HK-2 (cell line): ENCODE measurements at regions not wholly inside any gene's neighbourhood (a gene's known extent, or its start where the extent isn't known, plus 50 kb on each side); places are given as distances from the start of the nearest gene placed in this dataset.

Source experiments
- DNase-seq: peaks from one replicate; pipeline ENCODE4 v3.0.0-alpha.2; 2018; ENCODE audit not compliant: unreplicated experiment

GRCh38 chr13:70662231-70662940 lies 554.1 kb upstream of the KLHL1 start:
- DNase-seq, result no peak

DNA sequence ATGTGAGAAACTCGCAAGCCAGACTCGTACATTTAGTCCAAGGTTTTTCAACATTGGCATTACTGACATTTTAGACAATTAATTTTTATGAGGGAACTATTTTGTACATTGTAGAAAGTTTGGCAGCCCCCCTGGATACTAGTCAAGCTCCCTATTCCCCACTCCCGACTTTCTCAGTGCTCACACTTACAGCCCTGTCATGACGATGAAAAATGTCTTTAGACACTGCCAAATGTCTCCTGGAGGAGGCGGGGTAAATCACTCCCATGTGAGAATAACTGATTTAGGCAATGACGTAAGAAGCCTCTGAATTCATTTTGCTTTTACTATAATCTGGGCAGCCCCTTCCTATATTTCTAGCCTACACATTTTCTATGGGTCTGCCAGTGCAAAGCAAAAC lies 535.8 kb upstream of the KLHL1 start:
- DNase-seq, result no peak

- no peak for DNase-seq
These were observed 526.6 kb upstream of the KLHL1 start for GRCh38 chr13:70634893-70635292.

- DNase-seq, result no peak
These were observed 522.0 kb upstream of the KLHL1 start for GRCh38 chr13:70630247-70630646.

GRCh38 chr13:70623239-70623638 lies 515.0 kb upstream of the KLHL1 start:
- DNase-seq, result no peak

DNA sequence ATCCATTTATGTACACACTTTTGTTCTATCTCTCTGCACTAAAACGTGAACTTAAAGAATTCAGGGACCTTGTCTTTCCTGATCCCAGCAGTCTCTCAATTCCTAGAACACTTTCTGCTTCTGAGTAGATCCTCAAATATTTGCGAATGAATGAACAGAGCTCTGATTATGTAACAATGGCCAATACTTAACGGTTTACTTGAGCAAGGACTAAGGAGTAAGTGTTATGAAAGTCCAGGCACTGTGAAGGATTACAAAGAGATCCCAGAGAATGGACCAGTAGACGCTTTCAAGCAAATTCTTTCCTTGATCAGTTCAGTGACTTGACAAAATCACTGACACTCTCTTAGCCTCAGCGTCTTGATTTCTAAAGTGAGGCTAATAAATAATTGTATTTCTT lies 514.5 kb upstream of the KLHL1 start:
- no peak for DNase-seq

- DNase-seq, result no peak
These were observed 511.7 kb upstream of the KLHL1 start for GRCh38 chr13:70619936-70620335.

DNA sequence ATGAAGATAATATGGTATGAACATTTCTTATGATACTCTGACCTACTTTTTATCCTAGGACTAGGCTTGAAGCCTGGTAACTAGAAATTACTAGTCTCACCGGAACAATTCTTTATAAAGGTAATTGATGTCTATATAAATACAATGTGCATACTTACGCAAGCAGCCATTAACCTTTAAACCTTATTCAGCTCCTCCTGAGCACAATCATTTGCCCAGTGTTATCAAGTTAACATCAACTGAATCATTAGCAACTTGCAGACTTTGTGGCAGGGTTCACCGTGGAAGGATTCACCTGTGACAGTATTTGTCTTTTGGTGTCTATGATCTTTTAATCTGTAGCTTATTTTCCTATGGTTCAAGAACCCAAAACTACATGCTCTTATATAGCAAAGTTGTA lies 508.6 kb upstream of the KLHL1 start:
- DNase-seq, result no peak

DNA sequence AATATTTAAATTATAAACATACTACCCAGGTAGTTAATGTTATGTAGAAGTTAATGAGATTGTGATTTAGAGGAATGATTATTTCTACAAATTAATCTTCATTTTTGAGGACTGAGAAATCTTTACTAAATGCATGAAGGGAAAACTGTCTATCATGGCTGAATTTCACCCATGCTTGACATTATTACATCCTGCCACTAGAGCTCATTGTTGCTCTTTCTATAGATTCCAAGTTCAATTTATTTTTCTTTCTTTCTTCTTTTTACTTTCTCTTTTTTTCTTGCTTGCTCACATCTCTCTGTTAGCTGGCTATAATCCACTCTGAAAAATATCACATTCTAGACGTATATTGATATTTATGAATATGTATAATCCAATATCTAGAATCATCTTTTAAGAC lies 505.0 kb upstream of the KLHL1 start:
- DNase-seq, result no peak

DNA sequence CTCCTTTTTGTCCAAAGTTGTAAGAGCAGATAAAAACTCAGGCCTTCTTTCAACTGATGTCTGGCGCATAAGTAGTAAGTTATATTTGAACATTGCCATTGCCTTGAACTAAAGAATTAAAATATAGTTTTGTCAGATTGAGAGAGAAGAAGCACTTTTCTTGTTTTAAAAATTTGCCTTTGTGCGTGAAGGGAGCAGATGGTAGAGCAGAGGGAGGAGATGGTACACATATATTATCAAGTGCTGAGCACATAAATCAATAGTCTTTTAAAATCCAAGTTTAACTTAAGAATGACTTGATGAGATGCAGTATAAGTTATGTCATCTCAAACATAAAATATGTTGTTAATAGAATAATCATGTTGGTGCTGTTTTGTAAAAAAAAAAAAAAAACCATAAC lies 504.6 kb upstream of the KLHL1 start:
- no peak for DNase-seq

DNA sequence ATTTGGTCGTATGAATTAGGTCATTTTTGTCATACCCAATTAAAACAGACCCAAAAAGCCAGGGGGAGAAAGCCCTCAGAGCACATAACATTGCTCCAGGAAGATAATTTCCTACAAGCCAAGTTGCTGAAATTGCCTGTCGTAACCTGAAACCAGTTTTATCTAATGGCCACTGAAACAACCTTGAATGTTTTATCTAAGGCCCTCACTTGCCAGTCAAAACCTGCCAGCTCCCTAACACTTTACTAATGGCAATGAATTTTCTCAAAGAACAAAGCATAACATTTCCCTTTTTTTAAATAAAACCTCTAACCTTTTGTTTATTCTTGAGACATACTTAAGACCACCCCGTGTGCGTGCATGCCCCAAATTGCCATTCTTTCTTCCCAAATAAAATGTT lies 496.2 kb upstream of the KLHL1 start:
- DNase-seq, result no peak

DNA sequence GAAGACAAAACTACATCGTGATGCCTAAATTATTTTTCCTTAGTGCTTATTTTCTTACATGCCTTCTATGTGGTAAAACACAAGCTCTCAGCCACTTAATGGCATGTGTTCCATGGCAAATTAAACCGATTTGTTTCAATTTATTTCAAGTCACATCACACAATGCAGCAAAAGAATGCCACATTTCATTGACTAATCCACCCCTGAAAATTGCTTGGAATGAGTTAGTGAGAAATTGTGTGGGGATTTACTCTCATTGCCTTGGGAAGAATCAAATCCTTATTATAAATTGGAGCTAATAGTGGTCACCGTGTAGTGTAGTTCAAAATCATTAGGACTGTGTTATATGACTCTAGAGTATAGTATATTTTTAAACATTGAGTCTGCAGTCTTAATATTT lies 485.5 kb upstream of the KLHL1 start:
- no peak for DNase-seq

GRCh38 chr13:70585109-70585508 lies 476.9 kb upstream of the KLHL1 start:
- no peak for DNase-seq

- no peak for DNase-seq
These were observed 472.6 kb upstream of the KLHL1 start for GRCh38 chr13:70580825-70581224.

DNA sequence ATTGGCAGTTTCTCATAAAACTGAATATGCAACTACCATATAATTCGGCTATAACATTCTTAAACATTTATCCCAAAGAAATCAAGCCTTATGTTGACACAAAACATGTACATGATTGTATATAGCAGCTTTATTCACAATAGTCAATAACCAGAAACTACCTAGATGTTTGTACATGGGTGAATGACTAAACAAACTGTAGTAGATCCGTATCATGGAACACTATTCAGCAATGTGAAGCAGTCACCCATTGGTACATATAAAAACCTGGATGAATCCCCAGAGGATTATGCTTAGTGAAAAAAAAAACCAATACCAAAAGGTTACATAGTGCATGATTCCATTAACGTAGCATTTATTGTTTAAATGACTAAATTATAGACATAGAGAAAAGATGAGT lies 471.7 kb upstream of the KLHL1 start:
- no peak for DNase-seq

DNA sequence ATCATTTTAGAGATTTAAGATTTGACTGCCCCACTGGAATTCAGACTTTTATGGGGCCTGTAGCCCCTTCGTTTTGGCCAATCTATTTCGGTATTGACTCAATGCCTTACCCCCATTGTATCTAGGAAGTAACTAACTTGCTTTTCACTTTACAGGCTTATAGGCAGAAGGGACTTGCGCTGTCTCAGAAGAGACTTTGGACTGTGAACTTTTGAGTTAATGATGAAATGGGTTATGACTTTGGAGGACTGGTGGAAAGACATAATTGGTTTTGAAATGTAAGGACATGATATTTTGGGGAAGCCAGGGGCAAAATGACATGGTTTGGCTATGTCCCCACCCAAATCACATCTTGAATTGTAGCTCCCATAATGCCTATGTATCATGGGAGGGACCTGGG lies 463.0 kb upstream of the KLHL1 start:
- DNase-seq, result no peak

GRCh38 chr13:70568571-70568970 lies 460.3 kb upstream of the KLHL1 start:
- no peak for DNase-seq

GRCh38 chr13:70544706-70545105 lies 436.5 kb upstream of the KLHL1 start:
- no peak for DNase-seq

DNA sequence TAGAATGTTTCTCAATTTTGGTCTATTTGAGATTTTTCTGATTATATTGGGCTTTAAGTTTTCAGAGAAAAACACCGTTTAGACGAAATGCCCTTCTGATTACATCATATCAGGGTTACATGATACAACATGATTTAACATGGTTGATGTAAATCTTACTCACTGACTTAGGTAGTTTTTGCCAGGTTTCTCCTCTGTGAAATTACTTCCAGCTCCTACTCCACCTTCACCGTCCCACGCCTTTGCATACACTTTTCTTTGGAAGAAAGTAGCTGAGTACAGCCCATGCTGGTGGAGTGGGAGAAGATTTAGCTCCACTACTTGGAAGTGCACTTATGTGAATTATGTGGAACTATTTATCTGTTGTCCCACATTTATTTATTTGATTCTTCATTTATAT lies 433.2 kb upstream of the KLHL1 start:
- DNase-seq, result no peak

DNA sequence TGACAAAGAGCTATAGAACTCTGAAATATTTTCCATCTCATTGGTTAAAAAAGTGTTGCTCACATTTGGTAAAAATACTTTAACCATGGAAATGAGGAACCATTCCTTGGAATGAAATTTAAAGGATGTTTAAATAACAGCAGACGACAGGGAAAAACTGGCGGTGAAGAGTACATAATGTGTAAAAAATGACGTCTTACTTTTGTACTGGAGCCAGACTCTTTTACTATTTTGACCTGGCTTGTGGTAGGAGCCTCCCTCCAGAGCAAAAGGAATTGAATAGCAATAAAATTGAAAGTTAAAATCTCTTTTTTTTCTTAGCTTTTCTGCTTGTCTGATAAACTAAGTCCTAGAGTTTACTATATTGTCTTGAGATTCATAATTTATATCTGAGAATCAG lies 426.2 kb upstream of the KLHL1 start:
- DNase-seq, result no peak

GRCh38 chr13:70529652-70530051 lies 421.4 kb upstream of the KLHL1 start:
- no peak for DNase-seq

- DNase-seq, result no peak
These were observed 419.3 kb upstream of the KLHL1 start for GRCh38 chr13:70527599-70527998.

DNA sequence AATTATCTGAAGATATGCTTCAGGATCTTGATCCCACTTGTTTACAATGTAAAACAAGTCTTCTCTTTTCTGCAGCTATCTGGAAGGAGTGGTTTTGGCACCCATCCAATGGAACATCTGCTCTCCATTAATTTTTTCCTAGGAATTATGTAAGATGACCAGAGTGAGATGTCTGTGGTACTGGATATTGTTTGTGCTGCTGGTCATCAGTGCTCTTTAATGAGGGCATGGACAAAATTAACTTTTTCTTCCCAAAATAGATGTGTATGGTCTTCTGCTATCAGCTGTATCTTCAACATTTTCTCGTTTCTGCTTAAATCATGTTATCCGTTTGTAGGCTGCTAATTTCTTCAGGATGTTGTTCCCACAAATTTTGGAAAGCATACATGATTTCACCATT lies 415.4 kb upstream of the KLHL1 start:
- no peak for DNase-seq

DNA sequence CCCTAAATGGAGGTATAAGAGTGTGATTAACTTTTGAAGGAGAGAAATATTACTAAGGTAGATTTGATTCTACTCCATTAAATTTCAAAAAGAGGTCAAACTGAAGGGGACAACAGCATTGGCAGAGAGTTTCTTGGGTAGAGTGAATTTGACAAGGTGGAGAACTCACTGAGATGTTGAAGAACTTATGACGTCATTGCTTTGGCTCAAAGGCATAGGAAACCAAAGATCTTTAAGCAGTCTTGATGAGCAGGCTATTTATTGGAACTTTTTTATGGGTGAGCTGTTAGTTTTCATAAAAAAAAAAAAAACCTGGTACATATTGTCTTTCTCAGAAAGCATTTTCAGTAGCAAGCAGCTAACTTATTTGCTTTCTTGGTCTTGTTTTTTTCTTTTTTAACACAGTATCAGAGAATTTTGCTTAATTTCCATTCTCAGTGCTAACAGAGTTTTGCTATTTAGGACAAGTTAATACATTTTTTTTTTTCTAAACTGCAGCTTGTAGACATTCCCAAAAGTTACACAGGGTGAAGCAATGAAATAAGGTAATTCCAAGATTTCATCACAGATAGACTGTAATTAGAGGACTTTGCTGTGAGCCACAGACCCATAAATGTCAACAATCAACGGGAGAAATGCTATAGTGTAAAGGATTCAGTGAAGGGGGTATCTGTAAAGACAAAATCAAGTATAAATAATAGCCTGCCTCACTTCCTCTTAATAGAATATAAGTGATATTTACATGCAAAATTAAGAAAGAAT lies 412.2 kb upstream of the KLHL1 start:
- DNase-seq, result no peak
